Dendritic cell treated with granulocyte-macrophage colony-stimulating factor and Interleukin-4, amounts not matched to agents 40 ng/mL and 50 ng/mL, for 4 days (primary cell): ENCODE measurements at regions not wholly inside any gene's neighbourhood (a gene's known extent, or its start where the extent isn't known, plus 50 kb on each side); places are given as distances from the start of the nearest gene placed in this dataset.
"Not testable (repeated sequence)": the region's sequence is repeated elsewhere in the genome, so short reads cannot be mapped to it uniquely, and the experiment has no call there.

Experiments used
- H3K27ac Mint-ChIP-seq: one replicate; pipeline ENCODE4 v1.8.0; 2022; ENCODE audit warnings: mild to moderate bottlenecking, mixed read lengths
- H3K27me3 Mint-ChIP-seq: one replicate; pipeline ENCODE4 v1.8.0; 2022; ENCODE audit warnings: mild to moderate bottlenecking, mixed read lengths
- H3K36me3 Mint-ChIP-seq: one replicate; pipeline ENCODE4 v1.8.0; 2022; ENCODE audit warnings: low read depth, mixed read lengths
- H3K4me1 Mint-ChIP-seq: one replicate; pipeline ENCODE4 v1.8.0; 2022; ENCODE audit warnings: low read depth, mixed read lengths
- H3K4me3 Mint-ChIP-seq: one replicate; pipeline ENCODE4 v1.8.0; 2022; ENCODE audit warnings: mild to moderate bottlenecking, moderate library complexity, mixed read lengths
- H3K9me3 Mint-ChIP-seq: one replicate; pipeline ENCODE4 v1.8.0; 2022; ENCODE audit warnings: mixed read lengths
- intact Hi-C: fragments of 100-400 bp; cut with micrococcal nuclease; formaldehyde crosslinking; loops from one replicate; pipeline ENCODE4 v1.15.0; 2022

DNA sequence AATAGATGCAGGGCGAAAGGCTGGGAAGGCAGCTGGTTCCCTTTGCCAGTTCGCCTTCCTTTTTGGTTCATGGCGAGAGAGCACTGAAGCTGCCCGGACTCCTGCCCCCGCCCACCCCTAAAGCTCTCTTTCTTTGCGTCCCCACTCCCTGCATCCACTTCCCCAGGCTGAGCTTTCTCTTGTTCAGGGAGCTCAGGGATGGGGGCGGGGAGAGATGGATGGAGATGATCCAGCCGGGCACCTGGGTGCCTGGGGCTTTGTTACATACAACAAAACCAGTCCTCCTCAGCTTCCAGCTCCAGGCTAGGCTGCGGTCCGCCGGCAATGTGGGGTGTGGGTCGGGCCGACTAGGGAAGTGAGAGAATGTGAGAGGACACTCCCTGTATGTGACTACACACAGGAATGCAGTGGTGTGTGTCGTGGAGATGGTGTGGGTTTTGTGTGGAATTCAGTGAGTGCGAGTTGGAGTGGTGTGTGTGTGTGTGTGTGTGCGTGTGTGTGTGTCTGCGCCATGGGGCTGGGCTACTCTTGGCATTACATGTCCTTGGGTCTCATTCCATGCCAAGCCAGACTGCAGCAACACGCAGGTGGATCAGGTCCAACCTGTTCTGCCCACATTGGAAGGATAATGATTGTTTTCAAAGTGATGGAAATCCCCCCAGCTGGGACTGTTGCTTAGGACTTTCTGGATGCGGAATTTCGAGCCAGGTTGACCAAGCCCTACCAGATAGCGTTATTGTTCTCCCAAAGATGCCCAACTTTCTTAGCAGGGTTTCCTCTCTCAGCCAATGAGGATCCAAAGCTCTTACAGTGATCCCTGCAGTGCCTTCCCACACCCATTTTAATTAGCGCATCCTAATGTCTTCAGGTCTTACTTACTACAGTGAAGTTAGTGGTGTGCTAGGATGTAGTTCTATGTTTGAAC lies 149.4 kb upstream of the CHRDL1 start:
- peaks cover 31% of the 10 kb centered on the region for H3K27me3 Mint-ChIP-seq
- intact Hi-C loops, result no loop called here
- no peak overlapping the region for H3K4me3 Mint-ChIP-seq
- no peak overlapping the region for H3K27ac Mint-ChIP-seq
- no peaks in the 10 kb centered on the region for H3K9me3 Mint-ChIP-seq
- peaks cover 6% of the 10 kb centered on the region for H3K4me1 Mint-ChIP-seq
- no peaks in the 10 kb centered on the region for H3K36me3 Mint-ChIP-seq

DNA sequence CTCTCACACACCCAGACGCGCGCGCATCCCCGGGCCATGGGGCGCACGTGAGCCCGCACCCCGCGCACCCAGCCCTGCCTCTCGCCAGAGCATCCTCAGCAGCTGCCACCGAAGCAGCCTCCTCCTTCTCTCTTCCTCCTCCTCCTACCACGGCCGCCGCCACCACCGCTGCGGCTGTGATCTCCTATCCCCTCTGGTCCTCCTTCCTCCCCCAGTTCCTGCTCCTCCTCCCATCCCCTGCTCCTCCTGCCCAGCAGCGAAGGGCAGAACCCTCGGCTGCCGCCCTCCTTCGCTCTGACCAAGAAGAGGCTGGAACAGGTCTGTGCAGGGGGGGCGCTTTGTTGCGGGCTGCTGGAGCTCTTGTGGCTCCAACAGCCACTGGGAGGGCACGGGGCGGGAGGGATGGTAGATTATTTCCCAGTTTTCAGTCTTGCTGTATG lies 148.7 kb upstream of the CHRDL1 start:
- Mint-ChIP-seq H3K36me3 (no peaks in the 10 kb centered on the region), H3K27ac (no peak overlapping the region), H3K4me3 (no peak overlapping the region), H3K9me3 (no peaks in the 10 kb centered on the region), H3K27me3 (peaks cover 31% of the 10 kb centered on the region), H3K4me1 (peaks cover 6% of the 10 kb centered on the region)
- intact Hi-C loops, result no loop called here

DNA sequence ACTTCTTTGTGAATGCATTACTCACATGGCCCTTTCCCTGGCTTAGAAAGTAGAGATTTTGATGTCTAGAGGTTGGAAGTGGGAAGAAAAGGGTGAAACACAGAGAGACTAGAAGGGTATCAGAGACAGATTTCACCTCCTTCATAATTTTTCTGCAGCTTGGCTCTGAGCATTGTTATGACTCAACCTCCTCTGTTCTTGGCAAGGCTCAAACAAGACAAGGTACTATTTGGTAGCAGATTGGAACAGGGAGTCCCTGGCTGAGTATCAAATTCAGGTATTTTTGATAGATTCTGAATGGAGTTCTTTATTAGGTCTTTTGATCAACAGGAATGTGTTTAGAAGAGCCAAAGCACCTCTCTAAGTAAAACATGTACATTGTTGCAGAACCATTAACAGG lies 146.3 kb upstream of the CHRDL1 start:
- Mint-ChIP-seq H3K9me3 (no peaks in the 10 kb centered on the region), H3K4me3 (no peak overlapping the region), H3K27me3 (peaks cover 29% of the 10 kb centered on the region), H3K27ac (no peak overlapping the region), H3K4me1 (peaks cover 6% of the 10 kb centered on the region), H3K36me3 (no peaks in the 10 kb centered on the region)
- intact Hi-C loops, result no loop called here

DNA sequence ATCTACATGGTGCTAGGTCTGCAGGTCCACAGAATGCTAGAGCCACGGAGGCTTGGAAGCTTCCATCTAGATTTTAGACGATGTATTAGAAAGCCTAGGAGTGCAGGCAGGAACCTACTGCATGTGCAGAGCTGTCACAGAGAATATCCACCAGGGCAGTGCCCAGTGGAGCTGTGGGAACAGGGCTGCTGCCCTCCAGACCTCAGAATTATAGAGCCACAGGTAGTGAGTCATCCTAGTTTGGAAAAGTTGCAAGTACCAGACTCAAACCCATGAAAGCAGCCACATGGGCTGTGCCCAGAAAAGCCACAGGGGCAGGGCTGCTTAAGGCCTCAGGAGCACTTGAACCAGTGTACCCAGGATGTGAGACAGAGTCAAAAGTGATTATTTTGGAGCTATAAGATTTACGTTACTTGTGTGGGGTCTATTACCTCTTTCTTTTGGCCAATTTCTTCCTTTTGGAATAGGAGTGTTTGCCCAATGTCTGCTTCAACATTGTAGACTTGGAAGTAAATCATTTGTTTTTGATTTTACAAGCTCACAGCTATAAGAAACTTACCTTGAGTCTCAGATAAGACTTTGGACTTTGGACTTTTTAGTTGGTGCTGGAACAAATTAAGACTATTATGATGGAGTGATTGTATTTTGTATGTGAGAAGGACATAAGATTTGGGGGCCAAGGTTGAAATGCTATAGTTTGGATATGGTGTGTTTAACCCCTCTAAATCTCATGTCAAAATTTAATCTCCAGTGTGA lies 143.5 kb upstream of the CHRDL1 start:
- Mint-ChIP-seq H3K4me3 (no peak overlapping the region), H3K4me1 (peaks cover 2% of the 10 kb centered on the region), H3K27ac (no peak overlapping the region), H3K9me3 (no peaks in the 10 kb centered on the region), H3K27me3 (peaks cover 11% of the 10 kb centered on the region), H3K36me3 (no peaks in the 10 kb centered on the region)
- intact Hi-C loops, result no loop called here

DNA sequence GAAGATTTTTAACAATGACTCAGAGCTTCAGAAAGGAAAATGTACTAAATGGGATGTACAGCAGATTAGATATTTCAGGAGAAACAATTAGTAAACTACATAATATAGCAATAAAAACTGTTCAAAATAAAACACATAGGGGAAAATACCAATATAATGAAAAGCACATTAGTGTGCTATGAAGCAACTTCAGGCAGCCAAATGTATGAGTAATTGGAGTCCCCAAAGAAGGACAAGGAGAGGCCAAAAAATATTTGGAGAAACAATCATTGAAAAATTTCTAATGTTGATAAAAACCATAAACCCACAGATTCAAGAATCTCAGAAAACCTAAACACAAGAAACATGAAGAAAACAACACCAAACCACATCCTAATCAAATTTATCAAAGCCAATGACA lies 129.3 kb upstream of the CHRDL1 start:
- no peak overlapping the region for H3K27ac Mint-ChIP-seq
- H3K27me3 Mint-ChIP-seq, result no peaks in the 10 kb centered on the region
- no peaks in the 10 kb centered on the region for H3K9me3 Mint-ChIP-seq
- no peak overlapping the region for H3K4me3 Mint-ChIP-seq
- intact Hi-C loops, result no loop called here
- no peaks in the 10 kb centered on the region for H3K36me3 Mint-ChIP-seq
- no peaks in the 10 kb centered on the region for H3K4me1 Mint-ChIP-seq

DNA sequence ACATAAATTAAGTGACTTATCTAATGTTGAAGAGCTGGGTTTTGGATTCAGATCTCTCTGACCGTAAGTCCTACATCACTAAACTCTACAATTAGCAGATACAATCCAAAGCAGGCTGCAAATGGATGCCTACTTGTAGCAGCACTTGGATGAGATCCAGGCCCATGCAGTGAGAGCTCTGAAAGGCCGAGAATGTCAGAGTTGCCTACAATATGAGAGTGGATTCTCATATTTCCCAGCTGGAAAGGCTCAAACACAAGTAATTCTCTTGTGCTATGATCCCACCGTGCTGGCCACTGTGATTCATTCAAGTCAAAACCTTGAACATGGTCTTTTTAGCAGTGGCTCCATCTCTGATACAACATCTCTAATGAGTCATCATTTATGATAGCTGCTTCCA lies 125.4 kb upstream of the CHRDL1 start:
- Mint-ChIP-seq H3K27ac (no peak overlapping the region), H3K27me3 (no peaks in the 10 kb centered on the region), H3K9me3 (no peaks in the 10 kb centered on the region), H3K36me3 (no peaks in the 10 kb centered on the region), H3K4me3 (no peak overlapping the region), H3K4me1 (no peaks in the 10 kb centered on the region)
- intact Hi-C loops, result no loop called here

DNA sequence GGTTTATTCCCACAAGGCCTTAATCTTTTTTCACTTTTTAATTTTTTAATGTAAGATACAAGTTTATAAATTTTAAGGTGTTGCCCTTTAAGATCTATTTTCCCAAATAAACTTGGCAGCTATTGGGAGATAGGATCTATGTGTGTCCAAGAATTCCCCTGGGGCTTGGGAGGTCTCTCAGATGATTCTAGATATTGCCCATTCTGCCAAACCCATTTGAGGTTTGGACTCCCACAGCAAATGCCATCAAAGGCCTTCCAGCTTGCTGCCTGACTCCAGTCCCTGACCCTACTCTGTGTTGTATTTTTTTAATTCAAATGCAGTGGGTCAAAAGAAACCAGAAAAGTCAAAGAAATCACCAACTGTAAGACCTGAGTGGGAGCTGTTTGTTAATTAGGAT lies 120.0 kb upstream of the CHRDL1 start:
- no peaks in the 10 kb centered on the region for H3K36me3 Mint-ChIP-seq
- H3K27me3 Mint-ChIP-seq, result no peaks in the 10 kb centered on the region
- intact Hi-C loops, result no loop called here
- no peak overlapping the region for H3K27ac Mint-ChIP-seq
- no peaks in the 10 kb centered on the region for H3K9me3 Mint-ChIP-seq
- H3K4me3 Mint-ChIP-seq, result no peak overlapping the region
- H3K4me1 Mint-ChIP-seq, result no peaks in the 10 kb centered on the region

GRCh38 chrX:110915111-110915510 lies 119.5 kb upstream of the CHRDL1 start:
- H3K9me3 Mint-ChIP-seq, result no peaks in the 10 kb centered on the region
- H3K36me3 Mint-ChIP-seq, result no peaks in the 10 kb centered on the region
- no peak overlapping the region for H3K27ac Mint-ChIP-seq
- H3K4me1 Mint-ChIP-seq, result no peaks in the 10 kb centered on the region
- intact Hi-C loops, result no loop called here
- H3K4me3 Mint-ChIP-seq, result no peak overlapping the region
- H3K27me3 Mint-ChIP-seq, result no peaks in the 10 kb centered on the region

DNA sequence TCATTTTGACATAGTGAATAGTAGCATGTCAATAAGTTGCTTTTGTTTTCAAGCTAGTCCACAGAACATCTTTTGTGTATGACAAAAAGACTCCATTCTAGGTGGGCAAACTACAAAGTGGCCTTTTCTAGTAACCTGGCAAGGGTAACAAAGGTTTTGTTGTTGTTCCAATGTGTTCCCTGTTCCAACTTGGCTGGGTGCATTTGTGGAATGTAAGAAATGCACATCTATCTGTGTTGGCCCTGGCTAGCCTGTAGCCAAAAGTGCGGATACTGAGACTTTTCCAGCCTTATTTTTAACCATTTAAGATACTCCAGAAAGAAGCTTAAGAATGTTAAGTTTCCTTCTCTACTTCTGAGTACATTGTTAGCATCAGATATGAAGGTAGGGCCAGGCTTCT lies 118.7 kb upstream of the CHRDL1 start:
- H3K4me1 Mint-ChIP-seq, result no peaks in the 10 kb centered on the region
- H3K9me3 Mint-ChIP-seq, result no peaks in the 10 kb centered on the region
- no peak overlapping the region for H3K27ac Mint-ChIP-seq
- H3K4me3 Mint-ChIP-seq, result no peak overlapping the region
- H3K27me3 Mint-ChIP-seq, result no peaks in the 10 kb centered on the region
- no peaks in the 10 kb centered on the region for H3K36me3 Mint-ChIP-seq
- intact Hi-C loops, result no loop called here

DNA sequence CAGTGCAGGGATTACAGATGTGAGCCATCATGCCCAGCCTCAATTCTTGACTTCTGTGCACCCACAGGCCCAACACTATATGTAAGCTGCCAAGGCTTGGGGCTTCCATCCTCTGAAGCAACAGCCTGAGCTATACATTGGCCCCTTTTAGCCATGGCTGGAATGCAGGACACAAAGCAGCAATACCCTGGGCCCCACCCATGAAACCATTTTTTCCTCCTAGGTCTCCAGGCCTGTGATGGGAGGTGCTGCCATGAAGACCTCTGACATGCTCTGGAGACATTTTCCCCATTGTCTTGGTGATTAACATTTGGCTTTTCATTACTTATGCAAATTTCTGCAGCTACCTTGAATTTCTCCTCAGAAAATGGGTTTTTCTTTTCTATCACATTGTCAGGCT lies 109.1 kb upstream of the CHRDL1 start:
- H3K36me3 Mint-ChIP-seq, H3K4me1 Mint-ChIP-seq, H3K4me3 Mint-ChIP-seq, H3K27me3 Mint-ChIP-seq, intact Hi-C loops, H3K9me3 Mint-ChIP-seq, H3K27ac Mint-ChIP-seq: not testable (repeated sequence)

DNA sequence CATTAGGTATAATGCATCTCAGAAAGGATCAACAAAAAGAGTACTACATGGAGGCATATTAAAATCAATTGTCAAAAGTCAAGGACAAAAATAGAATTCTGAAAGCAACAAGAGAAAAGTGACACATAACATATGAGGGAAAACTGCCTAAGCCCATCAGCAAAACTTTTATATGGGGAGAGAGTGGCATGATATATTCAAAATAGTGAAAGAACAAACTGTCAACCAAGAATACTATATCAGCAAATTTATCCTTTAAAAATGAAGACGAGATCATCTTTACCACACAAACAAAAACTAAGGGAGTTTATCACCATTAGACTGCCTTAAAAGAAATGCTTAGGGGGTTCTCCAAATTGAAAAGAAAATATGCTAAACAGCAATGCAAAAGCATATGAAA lies 86.4 kb upstream of the CHRDL1 start:
- intact Hi-C loops, result no loop called here
- peaks cover 22% of the 10 kb centered on the region for H3K9me3 Mint-ChIP-seq
- H3K27ac Mint-ChIP-seq, result no peak overlapping the region
- H3K4me1 Mint-ChIP-seq, result no peaks in the 10 kb centered on the region
- H3K27me3 Mint-ChIP-seq, result no peaks in the 10 kb centered on the region
- H3K36me3 Mint-ChIP-seq, result no peaks in the 10 kb centered on the region
- no peak overlapping the region for H3K4me3 Mint-ChIP-seq

DNA sequence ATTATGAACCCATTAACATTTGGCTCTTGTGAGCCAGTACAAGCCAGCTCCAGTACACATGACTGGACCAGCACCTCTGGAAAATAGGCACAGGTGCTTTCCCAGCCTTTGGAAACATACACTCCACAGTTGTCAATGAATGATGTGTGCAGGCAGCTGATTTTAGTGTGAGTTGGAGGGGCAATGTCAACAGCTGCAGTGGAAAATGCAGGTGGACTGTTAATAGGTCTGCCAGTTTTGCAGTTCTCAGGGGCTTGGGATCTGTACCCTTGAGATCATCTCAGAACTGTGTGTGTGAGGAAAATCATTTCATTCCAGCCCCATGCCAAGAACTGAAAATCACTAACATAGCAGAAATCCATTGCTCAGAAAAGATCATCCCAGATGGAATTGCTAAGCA lies 81.7 kb upstream of the CHRDL1 start:
- Mint-ChIP-seq H3K36me3 (no peaks in the 10 kb centered on the region), H3K27ac (no peak overlapping the region), H3K4me3 (no peak overlapping the region), H3K27me3 (no peaks in the 10 kb centered on the region), H3K4me1 (no peaks in the 10 kb centered on the region), H3K9me3 (peaks cover 22% of the 10 kb centered on the region)
- intact Hi-C loops, result no loop called here

DNA sequence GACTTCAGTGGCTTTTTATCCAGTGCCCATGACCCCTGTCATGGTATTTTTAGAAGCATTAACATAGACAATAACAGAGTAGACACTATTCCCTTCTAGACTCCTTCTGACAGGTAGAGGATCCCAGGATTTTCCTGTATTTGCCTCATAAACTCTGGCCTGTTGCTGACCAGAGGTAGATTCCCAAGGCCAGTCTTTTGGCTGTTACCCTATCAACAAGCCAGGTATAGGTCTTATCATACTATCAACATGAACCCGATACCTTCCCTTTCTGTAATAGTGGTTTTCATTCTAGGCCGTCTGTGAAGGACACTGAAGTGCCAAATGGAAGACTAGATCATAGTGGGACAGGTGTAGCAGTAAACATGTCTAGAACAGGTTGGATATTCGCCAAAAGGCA lies 76.2 kb upstream of the CHRDL1 start:
- H3K36me3 Mint-ChIP-seq, result no peaks in the 10 kb centered on the region
- H3K27me3 Mint-ChIP-seq, result no peaks in the 10 kb centered on the region
- no peaks in the 10 kb centered on the region for H3K4me1 Mint-ChIP-seq
- H3K9me3 Mint-ChIP-seq, result no peaks in the 10 kb centered on the region
- intact Hi-C loops, result no loop called here
- no peak overlapping the region for H3K4me3 Mint-ChIP-seq
- H3K27ac Mint-ChIP-seq, result no peak overlapping the region

- Mint-ChIP-seq H3K27me3 (no peaks in the 10 kb centered on the region), H3K4me1 (no peaks in the 10 kb centered on the region), H3K27ac (no peak overlapping the region), H3K36me3 (no peaks in the 10 kb centered on the region), H3K9me3 (no peaks in the 10 kb centered on the region), H3K4me3 (no peak overlapping the region)
- intact Hi-C loops, result no loop called here
Measured at GRCh38 chrX:110866421-110866820, 70.8 kb upstream of the CHRDL1 start.
